HFFc6 (cell line): ENCODE measurements at regions not wholly inside any gene's neighbourhood (a gene's known extent, or its start where the extent isn't known, plus 50 kb on each side); places are given as distances from the start of the nearest gene placed in this dataset.
A peak's percentile ranks its signal among the peaks of the same experiment; 100 is the strongest.

ENCODE experiments used
- DNase-seq: peaks from one replicate; pipeline ENCODE4 v3.0.0-alpha.2; 2018
- H3K27ac Mint-ChIP-seq: 2 replicates; pipeline ENCODE4 v1.8.0; 2020; ENCODE audit warnings: mild to moderate bottlenecking, mixed read lengths
- H3K27me3 Mint-ChIP-seq: 2 replicates; pipeline ENCODE4 v1.8.0; 2021; ENCODE audit warnings: mild to moderate bottlenecking, moderate library complexity, mixed read lengths; ENCODE audit not compliant: insufficient read depth
- H3K36me3 Mint-ChIP-seq: 2 replicates; pipeline ENCODE4 v1.8.0; 2021; ENCODE audit warnings: low read depth, mixed read lengths
- H3K4me1 Mint-ChIP-seq: 2 replicates; pipeline ENCODE4 v1.8.0; 2020; ENCODE audit warnings: low read depth, mixed read lengths
- H3K4me3 Mint-ChIP-seq: 2 replicates; pipeline ENCODE4 v1.8.0; 2020; ENCODE audit warnings: mild to moderate bottlenecking, moderate library complexity, mixed read lengths
- H3K9me3 Mint-ChIP-seq: 2 replicates; pipeline ENCODE4 v1.8.0; 2020; ENCODE audit warnings: mild to moderate bottlenecking, mixed read lengths
- CTCF ChIP-seq: fragments of 200-600 bp; sonication (generic); IDR thresholded peaks from 2 replicates; pipeline ENCODE4 v1.5.0; 2021; ENCODE audit warnings: antibody characterized with exemption, mild to moderate bottlenecking

- H3K9me3 Mint-ChIP-seq = peaks cover 4% of the 10 kb centered on the region; the same call in 1 of the 2 replicates
- no peaks in the 10 kb centered on the region for H3K4me1 Mint-ChIP-seq
- H3K36me3 Mint-ChIP-seq = no peaks in the 10 kb centered on the region; the same call in 1 of the 2 replicates
- peak overlapping the region; percentile 7; the same call in 1 of the 2 replicates for H3K27ac Mint-ChIP-seq
- H3K4me3 Mint-ChIP-seq = no peak overlapping the region; the same call in 1 of the 2 replicates
- peaks cover 3% of the 10 kb centered on the region; the same call in 1 of the 2 replicates for H3K27me3 Mint-ChIP-seq
- DNase-seq = no peak
- no peak for TF ChIP-seq CTCF
Observed at GRCh38 chr18:5058768-5059695, 138.0 kb downstream of the AKAIN1 start.

GRCh38 chr18:5057386-5058348 lies 139.4 kb downstream of the AKAIN1 start:
- no peak overlapping the region for H3K27ac Mint-ChIP-seq
- peaks cover 3% of the 10 kb centered on the region; the same call in 1 of the 2 replicates for H3K27me3 Mint-ChIP-seq
- peak; percentile 85 for TF ChIP-seq CTCF
- no peaks in the 10 kb centered on the region for H3K4me1 Mint-ChIP-seq
- no peak overlapping the region for H3K4me3 Mint-ChIP-seq
- H3K36me3 Mint-ChIP-seq = no peaks in the 10 kb centered on the region
- no peaks in the 10 kb centered on the region; the same call in 1 of the 2 replicates for H3K9me3 Mint-ChIP-seq
- peak; percentile 25 for DNase-seq

DNA sequence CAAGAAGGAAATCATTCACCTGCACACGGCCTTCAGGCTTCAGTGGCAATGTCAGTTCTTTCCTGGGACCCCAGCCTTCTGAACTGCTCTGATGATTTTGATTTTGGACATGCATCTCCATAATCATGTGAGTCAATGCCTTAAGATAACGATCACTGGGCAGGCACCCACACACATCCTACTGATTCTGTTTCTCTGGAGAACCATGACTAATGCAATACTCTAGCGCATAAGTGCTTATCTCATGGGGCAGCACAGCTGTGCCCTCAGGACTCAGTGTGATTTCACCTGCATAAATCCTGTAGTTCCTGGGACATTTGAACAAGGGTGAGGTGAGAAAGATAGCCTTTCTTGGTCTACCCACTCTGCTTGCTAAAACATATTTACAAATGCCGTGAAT lies 144.6 kb downstream of the AKAIN1 start:
- no peak overlapping the region for H3K4me3 Mint-ChIP-seq
- H3K27me3 Mint-ChIP-seq = no peaks in the 10 kb centered on the region; the same call in none of the 2 replicates
- peaks cover 16% of the 10 kb centered on the region for H3K9me3 Mint-ChIP-seq
- DNase-seq = no peak
- no peaks in the 10 kb centered on the region for H3K36me3 Mint-ChIP-seq
- H3K4me1 Mint-ChIP-seq = no peaks in the 10 kb centered on the region
- H3K27ac Mint-ChIP-seq = no peak overlapping the region
- no peak for TF ChIP-seq CTCF

- Mint-ChIP-seq H3K27me3 (no peaks in the 10 kb centered on the region; the same call in none of the 2 replicates), H3K9me3 (peaks cover 20% of the 10 kb centered on the region), H3K36me3 (no peaks in the 10 kb centered on the region), H3K4me1 (no peaks in the 10 kb centered on the region), H3K4me3 (no peak overlapping the region), H3K27ac (no peak overlapping the region)
- no peak for DNase-seq
- no peak for TF ChIP-seq CTCF
Observed at GRCh38 chr18:5051207-5051606, 145.8 kb downstream of the AKAIN1 start.

DNA sequence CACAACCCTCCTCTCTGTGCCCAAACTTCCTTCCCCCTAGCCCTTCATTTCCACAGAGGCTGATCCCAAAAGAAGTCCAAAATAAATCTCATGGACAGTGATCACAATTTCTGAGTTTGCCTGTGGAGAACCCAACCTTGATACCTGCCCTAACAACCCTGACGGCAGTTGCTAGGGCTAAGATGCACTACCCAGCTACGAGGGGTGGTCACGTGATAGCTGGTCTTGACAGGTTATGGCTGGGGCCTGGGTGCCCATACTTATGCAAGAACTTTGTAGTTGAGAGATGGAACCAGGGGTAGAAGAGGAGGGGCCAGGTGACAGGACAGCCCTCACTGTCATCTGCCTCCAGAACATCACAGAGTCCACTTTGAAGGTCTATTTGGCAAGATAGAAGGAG lies 147.9 kb downstream of the AKAIN1 start:
- Mint-ChIP-seq H3K4me1 (no peaks in the 10 kb centered on the region), H3K36me3 (no peaks in the 10 kb centered on the region), H3K27ac (no peak overlapping the region), H3K27me3 (no peaks in the 10 kb centered on the region; the same call in 1 of the 2 replicates), H3K4me3 (no peak overlapping the region), H3K9me3 (peaks cover 26% of the 10 kb centered on the region)
- no peak for TF ChIP-seq CTCF
- no peak for DNase-seq
